ENCODE measurements at regions not wholly inside any gene's neighbourhood (a gene's known extent, or its start where the extent isn't known, plus 50 kb on each side); places are given as distances from the start of the nearest gene placed in this dataset.

DNA sequence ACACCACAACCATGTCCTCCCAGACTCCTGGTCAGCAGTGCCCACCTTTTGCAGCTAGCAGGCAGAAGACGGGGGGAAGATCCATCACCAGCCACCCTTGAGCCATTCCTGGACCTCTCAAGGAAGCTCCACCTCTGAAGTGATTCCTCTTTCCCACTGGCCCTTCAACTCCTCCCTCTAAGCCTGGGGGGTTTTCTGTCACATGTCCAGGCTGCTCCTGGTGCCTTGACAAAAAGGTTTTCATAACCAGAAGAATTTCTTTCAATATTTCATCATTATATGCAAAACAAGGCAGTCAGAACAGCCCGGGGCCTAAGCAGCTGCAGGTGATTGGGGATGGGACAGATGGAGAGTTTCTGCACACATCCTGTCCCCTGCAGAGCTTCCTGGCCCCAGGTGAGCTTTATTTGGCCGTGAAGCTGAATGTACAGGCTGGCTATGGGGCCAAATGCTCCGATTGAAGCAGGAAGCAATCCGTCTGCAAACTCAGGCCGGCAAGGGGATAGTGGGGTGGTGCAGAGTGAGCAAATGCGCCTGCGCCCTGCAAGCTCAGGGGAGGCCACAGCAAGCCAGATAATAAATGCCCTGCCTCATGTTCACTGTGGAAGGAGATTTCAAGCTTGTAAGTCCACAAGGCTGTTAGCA, 173.5 kb downstream of the C5orf15 start:
- no peak for DNase-seq

DNA sequence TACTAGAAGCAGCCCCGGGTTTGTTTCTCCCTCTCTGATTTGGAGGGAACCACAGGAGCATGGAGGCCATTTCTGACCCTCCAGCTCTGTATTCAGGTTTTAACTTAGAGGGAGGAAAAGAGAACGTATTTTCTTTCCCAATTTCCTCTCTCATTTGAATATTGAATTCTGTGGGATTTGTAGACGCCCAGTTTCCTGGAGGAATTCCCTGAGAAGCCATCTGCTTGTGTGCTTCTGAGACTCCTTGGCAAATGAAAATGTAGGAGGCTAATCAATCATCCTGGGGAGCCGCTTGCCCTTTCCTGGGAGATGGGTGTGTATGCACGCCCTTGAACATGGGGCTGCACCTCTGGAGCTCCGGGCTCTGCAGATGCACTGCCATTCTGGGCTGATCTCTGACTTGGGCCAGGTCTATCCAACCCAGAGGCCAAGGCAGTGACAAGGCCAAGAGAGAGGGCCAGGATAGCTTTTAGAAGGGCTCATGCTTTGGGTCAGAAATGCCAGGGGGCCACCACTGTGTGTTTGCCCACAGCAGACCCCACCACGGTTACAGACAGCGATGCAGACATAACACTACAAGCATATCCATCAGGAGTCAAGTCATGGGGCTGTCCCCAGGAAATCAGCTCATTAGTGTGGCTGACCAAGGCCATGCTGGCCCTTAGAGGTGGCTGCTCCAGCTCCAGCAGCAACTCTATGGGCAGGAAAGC, 174.5 kb downstream of the C5orf15 start:
- no peak for DNase-seq

DNA sequence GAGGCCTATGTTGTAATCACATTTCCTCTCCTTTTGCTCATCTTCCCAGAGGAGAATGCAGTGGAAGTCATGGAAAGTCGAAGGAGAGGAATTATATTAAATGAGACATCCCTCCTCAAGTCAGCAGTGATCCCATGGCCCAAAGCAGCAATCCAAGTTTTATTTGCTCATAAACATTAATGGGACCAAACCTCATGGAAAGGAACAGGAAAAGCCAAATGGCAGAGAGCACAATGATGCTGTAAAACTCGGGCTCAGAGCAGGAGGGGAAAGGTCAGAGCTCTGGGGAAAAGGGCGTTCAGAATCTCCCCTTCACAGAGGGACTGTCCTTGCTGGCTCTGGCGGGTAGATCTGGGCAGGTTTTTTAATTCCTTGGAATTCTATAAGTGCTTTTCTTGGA, 175.8 kb downstream of the C5orf15 start:
- no peak for DNase-seq

GRCh38 chr5:133792024-133792423, 176.4 kb downstream of the C5orf15 start:
- DNase-seq, result no peak

GRCh38 chr5:133790898-133791297, 177.5 kb downstream of the C5orf15 start:
- no peak for DNase-seq

DNA sequence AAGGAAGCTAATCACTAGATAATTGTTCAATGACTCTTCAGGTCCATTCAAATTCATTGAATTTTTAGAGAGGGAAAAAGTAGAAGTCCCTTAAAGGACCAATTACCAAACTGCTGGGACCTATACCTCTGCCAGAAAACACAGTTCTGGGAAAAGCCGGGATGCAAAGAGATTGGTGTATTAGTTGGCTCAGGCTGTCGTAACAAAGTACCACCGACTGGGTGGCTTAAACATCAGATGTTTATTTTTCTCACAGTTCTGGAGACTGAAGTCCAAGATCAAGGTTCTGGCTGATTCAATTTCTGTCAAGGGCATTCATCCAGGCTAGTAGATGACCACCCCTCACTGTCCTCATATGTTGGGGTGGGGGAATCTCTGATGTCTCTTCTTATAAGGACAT, 177.1 kb upstream of the FSTL4 start:
- no peak for DNase-seq

GRCh38 chr5:133788121-133788520, 175.8 kb upstream of the FSTL4 start:
- no peak for DNase-seq

GRCh38 chr5:133786420-133786819, 174.1 kb upstream of the FSTL4 start:
- no peak for DNase-seq

DNA sequence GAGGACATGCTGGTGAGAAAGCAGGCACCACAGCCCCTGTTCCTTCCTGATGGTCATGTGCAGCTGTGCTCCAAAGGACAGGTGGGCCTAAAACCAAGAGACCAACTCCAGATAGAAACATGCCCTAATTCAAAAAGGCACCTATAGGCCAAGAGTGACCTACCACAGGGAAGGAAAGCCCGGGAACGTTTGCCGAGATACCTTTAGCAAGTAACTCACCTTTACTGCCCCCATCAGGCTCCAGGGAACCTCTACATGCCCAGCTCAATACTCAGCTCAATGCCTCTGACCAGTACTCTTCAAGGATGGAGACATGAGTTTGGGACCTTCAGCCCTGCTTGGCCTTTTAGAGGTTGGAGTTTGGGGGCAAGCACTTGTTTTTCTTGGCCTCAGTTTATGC, 172.8 kb upstream of the FSTL4 start:
- no peak for DNase-seq

DNA sequence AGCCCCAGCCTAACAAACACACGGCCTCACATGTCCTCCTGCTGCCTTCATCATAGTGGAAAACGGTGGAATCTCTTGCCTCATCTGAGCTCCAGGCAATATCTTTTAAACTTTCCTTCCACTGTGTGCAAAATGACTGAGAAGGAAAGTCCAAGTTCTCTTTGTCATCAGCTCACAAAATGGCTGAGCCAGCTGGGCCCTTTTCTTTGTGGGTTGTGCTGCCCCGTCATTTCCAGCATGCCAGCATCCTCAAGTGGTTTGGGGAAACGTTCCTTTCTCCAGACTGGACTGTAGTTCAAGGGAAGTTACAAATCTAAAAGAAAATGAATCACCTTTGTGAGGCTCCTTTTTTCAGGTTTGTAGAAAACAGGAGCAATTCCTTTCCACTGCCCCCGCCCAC, 171.1 kb upstream of the FSTL4 start:
- DNase-seq, result no peak

GRCh38 chr5:133782736-133783135, 170.4 kb upstream of the FSTL4 start:
- no peak for DNase-seq

DNA sequence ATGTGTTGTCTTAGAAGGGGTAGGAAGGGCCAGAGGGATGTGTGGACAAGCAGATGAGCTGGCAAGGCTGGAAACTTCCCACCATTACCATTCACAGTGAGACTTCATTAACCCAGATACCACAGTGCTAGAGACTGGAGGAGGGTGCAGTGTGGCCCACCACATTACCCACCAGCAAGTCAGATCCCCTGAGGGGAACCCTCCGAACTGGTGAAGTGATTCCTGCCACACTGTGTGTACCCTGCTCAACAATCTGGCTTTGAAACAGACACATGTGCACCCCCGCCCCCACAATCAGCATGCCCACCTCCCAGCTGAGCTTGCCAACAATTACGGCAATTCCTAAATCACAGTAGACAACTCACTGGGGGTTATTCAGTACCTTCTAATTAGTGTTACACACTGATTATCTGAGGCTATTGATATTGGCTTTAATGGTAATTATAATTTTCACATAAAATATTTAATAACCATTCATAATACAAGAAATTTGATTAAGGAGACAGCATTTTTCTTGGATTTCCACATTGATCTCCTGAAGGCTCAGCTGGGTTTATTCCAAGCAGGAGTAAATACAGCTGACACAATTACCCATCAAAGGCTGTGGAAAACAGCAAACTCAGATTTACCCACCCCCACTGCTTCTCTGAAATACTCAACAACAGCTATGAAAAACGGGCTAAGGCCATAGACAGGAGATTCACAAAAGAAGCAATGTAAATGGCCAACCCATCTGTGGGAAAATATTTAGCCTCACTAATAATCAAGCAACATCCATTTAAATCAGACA, 169.3 kb upstream of the FSTL4 start:
- DNase-seq, result no peak

- no peak for DNase-seq
These were observed 168.4 kb upstream of the FSTL4 start for GRCh38 chr5:133780619-133781280.

GRCh38 chr5:133779828-133780475, 167.6 kb upstream of the FSTL4 start:
- DNase-seq, result no peak

- no peak for DNase-seq
These were observed 166.3 kb upstream of the FSTL4 start for GRCh38 chr5:133778636-133779035.

DNA sequence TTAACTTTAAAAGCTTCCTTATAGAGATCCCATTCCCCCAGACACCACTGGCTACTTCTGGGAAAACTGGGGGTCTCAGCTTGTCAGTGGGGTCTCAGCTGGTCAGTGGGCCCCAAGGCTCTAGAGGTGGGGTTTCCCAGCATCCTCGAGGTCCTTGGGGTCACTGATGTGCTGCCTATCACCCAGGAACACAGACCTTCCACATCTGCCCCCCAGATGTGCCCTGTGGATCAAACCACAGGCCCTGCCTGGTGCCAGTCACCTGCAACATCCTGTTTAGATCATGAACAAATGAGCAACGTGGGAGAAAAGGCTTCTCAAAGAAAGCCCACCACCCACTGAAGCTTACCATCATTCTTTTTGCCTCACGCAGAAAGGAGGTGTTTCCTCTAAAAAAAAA, 165.6 kb upstream of the FSTL4 start:
- DNase-seq, result no peak

DNA sequence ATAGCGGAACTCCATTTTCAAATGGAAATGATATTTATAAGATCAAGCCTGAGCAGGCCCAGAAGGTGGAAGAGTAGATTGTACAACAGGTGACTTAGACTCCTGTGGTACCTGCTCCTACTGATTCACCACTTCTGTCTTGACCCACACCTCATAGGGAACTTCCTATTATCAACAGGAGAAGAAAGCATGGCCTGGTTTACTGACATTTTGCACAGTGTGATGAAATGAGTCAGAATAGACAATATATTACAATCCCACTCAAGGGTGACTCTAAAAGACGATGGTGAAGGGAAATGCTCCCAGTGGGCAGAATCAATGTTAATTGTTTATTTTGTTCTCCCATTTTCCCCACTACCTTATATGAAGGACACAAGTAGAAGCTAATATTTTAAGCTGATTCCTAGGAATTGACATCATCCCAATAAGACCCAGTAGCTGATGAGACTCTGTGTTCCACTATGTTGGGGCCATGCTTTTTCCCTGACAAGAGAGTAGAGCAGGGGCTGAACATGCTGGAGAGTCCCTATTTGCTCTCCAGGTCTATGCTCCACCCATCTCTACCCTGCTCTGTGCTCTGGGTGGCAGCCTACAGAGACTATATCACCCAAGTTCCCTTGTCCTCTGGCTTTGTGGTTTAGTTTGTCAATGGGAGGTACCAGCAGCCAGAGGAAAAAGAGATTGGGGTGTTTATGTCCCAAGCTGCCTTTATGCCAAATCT, 163.4 kb upstream of the FSTL4 start:
- DNase-seq, result no peak

GRCh38 chr5:133773247-133774202, 161.2 kb upstream of the FSTL4 start:
- no peak for DNase-seq

DNA sequence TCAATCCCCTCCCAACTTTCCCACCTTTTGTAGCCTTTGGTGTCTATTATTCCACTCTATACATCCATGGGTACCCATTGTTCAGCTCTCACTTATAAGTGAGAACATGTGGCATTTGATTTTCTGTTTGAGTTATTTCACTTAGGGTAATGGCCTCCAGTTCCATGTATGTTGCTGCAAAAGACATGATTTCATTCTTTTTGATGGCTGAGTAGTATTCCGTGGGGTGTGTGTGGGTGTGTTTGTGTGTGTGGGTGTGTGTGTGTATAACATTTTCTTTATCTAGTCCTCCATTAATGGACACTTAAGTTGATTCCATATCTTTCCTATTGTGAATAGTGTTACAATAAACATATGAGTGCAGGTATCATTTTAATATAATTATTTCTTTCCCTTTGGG, 157.5 kb upstream of the FSTL4 start:
- no peak for DNase-seq

DNA sequence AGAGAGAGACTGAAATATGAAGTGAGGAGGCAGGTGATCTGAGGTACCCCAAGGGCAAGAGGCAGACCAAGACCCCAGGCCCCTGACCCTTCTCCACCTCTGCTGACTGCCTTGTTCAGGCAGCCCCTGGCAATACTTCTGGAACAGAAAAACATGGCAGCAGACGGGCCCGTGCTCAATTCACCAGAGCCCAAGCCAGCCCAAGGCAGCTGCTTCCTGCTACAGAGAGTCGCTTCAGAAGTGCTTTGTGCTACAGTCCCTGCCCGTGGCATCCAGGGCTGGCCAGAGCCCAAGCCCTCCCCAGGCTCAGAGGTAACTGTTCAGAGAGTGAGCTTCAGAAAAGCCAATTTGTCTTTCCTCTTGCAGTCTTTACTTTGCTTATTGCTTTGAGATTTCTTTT, 151.4 kb upstream of the FSTL4 start:
- DNase-seq, result no peak

- no peak for DNase-seq
These were observed 149.3 kb upstream of the FSTL4 start for GRCh38 chr5:133761632-133762031.

Measured in CD4-positive, alpha-beta T cell treated with Interleukin-17A for 1 hour (primary cell).